GM18511 (cell line): ENCODE measurements at regions not wholly inside any gene's neighbourhood (a gene's known extent, or its start where the extent isn't known, plus 50 kb on each side); places are given as distances from the start of the nearest gene placed in this dataset.
A peak's percentile ranks its signal among the peaks of the same experiment; 100 is the strongest.

Experiments
- ATAC-seq: cut with Tn5 transposase; IDR thresholded peaks from one replicate; pipeline ENCODE4 v1.9.1; 2021; ENCODE audit warnings: mild to moderate bottlenecking, moderate library complexity; ENCODE audit not compliant: unreplicated experiment

DNA sequence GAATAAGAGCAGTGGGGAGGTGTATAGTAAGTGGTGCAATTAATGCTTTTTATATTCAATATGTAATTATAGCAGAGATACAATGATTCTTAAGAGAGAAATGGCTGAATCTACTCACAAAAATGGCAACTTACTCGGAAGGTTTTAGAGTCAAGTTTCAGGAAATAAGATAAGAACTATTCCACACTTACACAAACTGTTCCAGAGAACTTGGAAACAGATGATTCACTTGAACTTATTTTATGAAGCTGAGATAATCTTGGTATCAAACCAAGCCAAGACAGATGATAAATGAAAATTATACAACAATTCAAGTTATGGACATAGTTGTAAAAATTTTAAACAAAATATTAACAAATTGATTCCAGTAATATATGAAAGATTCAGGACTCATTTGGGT, 311.3 kb upstream of the HS3ST1 start:
- ATAC-seq, result no peak

GRCh38 chr4:11736978-11737377, 308.3 kb upstream of the HS3ST1 start:
- ATAC-seq, result no peak

DNA sequence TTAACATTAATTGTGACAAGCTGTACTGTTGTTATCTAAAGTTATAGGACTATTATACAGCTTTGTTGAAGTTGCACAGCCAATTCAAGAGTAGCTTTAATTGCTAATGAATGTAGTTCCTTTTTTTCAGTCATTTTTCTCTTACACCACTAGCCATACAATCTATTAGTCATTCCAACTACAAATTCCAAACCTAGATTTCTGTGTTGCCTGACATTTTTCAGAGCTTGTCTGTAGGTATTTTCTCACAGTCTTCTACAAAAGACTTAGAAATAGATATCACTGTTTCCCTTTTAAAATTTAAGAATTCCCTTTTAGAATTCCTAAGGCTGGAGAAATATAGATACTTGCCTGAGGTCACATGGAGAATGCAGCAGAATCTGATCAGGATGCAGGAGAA, 307.0 kb upstream of the HS3ST1 start:
- ATAC-seq, result no peak

DNA sequence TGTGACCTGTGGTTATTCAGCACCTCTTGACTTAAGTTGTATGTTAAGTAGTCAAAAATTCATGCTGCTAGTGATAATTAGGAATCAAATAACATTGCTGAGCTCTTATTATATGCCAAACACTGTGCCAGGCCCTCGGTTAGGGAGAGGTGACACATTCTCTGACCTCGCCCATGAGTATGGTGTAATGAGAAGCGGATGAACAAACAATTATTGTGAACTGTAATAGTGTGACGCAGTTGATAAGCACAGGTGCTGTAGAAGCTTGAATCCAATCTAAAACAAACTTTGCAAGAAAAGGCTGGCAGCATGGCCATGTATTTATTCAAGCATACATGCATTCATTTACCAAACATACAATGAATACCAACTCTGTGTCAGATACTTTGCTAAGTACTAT, 303.5 kb upstream of the HS3ST1 start:
- ATAC-seq, result no peak

- ATAC-seq, result no peak
Measured at GRCh38 chr4:11730545-11730944, 301.9 kb upstream of the HS3ST1 start.

GRCh38 chr4:11729548-11729947, 300.9 kb upstream of the HS3ST1 start:
- no peak for ATAC-seq

DNA sequence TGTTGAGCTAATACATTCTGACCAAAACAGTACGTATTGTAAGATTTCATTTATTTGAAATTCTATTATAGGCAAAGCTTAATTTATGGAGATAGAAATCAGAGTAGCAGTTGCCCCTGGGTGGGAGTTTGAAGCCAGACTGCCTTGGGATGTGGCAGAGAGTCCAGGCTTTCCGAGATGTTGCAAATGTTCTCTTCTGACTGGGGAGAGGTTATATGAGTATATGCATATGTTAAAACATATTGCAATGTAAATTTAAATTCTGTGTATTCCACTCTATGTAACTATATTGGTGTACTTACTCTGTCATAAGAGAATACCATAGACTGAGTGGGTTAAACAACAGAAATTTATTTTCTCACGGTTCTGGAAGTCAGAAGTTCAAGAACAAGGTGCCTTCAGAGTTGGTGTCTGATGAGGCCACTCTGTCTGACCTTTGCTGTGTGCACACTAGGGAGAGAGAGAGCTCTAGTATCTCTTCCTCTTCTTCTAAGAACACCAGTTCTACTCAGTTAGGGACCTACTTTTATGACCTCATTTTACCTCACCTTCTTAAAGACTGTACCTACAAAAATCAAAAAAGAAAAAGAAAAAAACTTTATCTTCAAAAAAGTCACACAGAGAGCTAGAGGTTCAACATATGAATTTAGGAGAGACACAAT, 299.3 kb upstream of the HS3ST1 start:
- no peak for ATAC-seq

DNA sequence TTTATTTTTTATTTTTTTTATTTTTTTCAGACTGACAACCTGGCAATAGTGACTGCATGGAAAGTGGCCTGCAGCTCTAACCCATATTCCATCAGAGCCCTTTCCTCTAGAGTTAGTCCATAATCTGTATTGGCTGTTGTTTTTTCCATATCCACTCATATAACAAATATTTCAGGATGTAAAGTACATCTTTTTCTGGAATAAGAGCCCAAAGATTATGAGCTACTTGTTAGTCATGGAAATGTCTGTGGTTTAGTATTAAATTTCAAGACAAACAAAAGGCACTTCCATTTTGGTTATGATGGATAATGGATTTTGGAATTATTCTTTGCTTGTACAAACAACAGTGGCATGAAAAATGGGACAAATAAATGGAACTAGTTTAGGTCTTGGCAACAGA, 296.0 kb upstream of the HS3ST1 start:
- no peak for ATAC-seq

DNA sequence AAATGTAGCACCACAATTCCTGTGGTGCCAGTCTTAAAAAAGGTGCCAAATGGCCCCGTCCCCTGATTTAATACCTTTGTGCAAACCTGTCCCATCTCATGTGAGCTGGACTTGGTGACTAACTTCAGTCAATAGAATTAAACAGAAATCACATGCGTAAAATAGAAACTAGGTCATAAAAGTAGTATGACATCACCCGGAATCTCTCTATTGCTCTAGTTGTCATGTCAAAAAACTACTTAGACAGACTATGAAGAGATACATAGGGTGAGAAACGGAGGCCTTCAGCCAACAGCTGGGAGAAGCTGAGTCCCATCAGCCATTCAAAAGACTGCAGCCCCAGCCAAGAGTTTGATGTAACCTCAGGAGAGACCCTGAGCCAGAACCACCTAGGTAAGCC, 293.5 kb upstream of the HS3ST1 start:
- ATAC-seq, result no peak

GRCh38 chr4:11720292-11720691, 291.6 kb upstream of the HS3ST1 start:
- ATAC-seq, result peak; percentile 69

- no peak for ATAC-seq
Measured at GRCh38 chr4:11719879-11720278, 291.2 kb upstream of the HS3ST1 start.

- ATAC-seq, result no peak
Measured at GRCh38 chr4:11715753-11716521, 287.2 kb upstream of the HS3ST1 start.

DNA sequence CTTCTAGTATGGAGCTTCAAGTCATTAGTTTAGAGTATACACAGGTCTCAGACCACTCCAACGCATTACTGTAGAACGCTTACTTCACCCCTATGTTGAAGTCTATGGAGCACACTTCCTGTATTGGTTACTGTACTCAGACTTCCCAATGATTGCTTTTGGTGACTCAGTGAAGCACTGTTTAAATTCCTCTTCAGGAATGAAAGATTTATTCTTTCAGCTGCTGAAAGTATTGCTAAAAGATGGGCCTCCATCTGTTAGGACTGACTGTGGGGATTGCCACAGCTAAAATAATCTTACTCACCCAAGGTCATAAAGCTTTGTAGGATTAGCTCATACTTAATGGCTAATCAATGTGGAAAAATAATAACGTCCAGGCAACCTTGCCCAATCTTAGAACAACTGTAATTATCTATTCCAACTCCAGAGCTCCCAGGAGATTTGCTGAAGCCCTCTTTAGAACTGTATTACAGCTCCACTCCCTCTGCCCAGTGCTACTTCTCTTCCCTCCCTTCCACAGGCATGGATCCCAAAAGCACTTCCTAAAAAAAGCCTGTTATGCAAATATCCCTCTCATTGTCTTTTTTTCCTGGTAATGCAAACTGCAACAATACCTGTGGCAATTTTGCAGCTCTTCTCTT, 281.9 kb upstream of the HS3ST1 start:
- no peak for ATAC-seq

- no peak for ATAC-seq
Measured at GRCh38 chr4:11704186-11704830, 275.6 kb upstream of the HS3ST1 start.

DNA sequence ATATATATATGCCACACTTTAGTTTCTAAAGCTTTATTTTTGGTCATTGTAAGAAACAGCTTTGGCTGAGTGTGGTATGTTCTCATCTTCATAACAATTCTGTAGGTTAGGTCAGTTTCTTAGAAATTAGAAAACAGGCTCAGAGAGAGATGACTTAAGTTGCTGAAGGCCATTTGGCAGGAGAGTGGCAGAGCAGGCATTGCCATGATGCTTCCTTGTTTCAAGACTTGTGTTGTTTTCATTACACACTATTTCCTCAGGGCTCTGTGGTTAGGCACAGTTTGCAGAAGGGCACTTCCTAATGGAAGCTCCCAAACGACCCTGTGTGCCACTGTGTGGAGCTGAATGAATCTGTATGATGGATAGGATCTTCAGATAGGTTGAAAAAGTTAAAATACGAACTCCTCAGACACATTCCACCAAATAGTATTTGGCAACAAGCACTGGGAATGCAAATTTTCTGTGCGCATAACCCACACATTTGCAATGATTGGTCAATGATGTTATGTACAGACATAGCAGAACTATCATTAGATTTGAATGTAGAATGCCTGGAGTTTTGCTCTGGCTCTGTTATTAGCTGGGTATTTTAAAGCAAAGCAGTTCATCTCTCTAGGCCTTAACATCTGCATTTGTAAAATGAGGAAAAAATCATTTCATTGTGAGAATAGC, 274.3 kb upstream of the HS3ST1 start:
- no peak for ATAC-seq

DNA sequence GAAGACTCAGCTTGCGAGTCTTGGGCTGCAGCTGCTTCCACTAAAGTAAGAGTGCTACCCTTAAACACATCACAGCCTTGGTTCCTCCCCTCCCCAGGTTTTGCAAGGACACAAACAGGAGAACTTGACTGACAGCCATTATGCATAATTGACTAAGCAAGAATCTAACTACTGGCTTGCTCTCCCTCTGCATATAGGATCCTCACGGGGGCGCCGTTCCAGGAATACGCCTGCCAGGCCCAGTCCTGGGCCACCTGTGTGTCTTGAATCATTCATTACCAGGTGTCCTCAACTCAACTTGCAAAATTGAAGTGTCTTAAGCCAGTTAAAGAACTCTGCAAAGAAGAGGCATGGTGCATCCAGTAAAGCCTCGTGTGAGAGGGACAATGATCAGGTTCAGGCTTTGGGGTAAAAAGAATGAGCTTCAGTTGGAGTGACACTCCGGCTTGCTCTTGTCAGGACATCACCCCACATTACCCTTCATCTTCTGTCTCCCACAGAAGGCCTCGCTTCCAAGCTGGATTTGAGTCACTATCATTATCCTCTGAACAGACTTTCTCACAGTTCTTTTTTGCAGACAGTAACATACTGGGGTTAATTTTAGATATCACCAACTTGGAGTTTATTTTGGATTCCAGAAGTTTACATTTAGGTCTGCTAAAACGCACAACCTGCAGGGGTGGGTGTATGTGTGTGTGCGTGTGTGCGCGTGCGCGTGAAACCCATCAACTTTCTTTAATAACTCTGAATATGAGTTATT, 273.5 kb upstream of the HS3ST1 start:
- ATAC-seq, result no peak

DNA sequence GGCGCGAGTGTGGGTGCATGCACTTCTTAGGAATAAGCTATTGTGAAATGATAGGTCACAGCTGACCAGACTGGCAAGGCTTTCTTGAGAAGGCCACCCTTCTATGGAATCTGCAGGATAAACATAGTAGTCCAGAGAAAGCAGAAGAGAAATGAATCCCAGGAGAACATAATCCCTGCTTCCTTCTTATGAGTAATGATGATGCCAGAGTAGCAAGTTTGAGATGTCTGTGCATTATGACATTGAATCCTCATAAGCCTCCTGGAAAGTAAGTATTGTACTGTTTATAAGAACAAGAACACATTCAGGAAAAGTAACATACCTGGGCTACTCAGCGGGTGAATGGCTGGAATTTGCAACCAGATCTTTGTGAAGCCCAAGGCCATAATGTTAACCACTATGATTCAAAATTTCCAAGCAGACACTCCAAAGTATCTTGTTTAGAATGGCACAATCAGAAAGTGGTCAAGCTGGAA, 272.1 kb upstream of the HS3ST1 start:
- ATAC-seq, result no peak

- no peak for ATAC-seq
Measured at GRCh38 chr4:11698846-11699590, 270.3 kb upstream of the HS3ST1 start.

DNA sequence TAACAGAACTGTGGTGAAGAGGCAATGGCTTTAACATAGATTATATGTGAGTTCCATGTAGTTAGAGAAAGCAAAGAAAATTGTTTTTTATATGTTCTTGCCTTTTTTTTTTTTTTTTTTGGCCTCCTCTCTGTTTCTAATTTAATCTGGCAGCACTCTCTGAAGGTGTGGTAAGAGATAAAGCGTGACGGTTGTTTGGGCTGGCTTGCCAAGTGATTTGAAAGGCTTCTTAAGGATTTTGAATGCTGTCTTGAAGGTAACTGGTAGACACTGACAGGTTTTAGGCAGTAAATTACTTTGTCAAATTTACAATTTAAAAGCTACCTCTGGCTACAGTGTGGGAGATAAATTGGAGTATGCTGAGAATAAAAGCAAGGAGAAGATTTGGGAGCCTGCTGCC, 269.3 kb upstream of the HS3ST1 start:
- ATAC-seq, result no peak

- ATAC-seq, result no peak
Measured at GRCh38 chr4:11693693-11694092, 265.0 kb upstream of the HS3ST1 start.
